SK-N-MC (cell line): ENCODE measurements at regions not wholly inside any gene's neighbourhood (a gene's known extent, or its start where the extent isn't known, plus 50 kb on each side); places are given as distances from the start of the nearest gene placed in this dataset.

Source experiments
- DNase-seq: peaks from one replicate; pipeline ENCODE4 v3.0.0-alpha.2; 2011; ENCODE audit warnings: low read depth, low spot score
- H3K27ac ChIP-seq: fragments of 200-600 bp; sonication (generic); 2 replicates; pipeline ENCODE4 v1.5.1; 2016; ENCODE audit warnings: mixed run types
- H3K36me3 ChIP-seq: fragments of 200-600 bp; sonication (generic); 2 replicates; pipeline ENCODE4 v1.6.1; 2017; ENCODE audit warnings: antibody characterized with exemption, low read length, mixed read lengths; ENCODE audit not compliant: insufficient read depth
- H3K4me3 ChIP-seq: fragments of 200-600 bp; sonication (generic); 2 replicates; pipeline ENCODE4 v1.5.1; 2016
- H3K9ac ChIP-seq: fragments of 200-600 bp; sonication (generic); 2 replicates; pipeline ENCODE4 v1.8.0; 2017; ENCODE audit warnings: mixed run types, mixed read lengths; ENCODE audit not compliant: insufficient read length
- H3K9me3 ChIP-seq: fragments of 200-600 bp; sonication (generic); 2 replicates; pipeline ENCODE4 v1.6.1; 2017; ENCODE audit warnings: low read depth, mild to moderate bottlenecking, antibody characterized with exemption, low read length, moderate library complexity, mixed read lengths
- EZH2 ChIP-seq: fragments of 200-600 bp; sonication (generic); IDR thresholded peaks from one replicate; pipeline ENCODE4 v1.6.1; 2017; ENCODE audit warnings: antibody characterized with exemption
- FOXP2 ChIP-seq: optimal IDR thresholded peaks from 2 replicates; pipeline ENCODE3; 2011; ENCODE audit warnings: mild to moderate bottlenecking, moderate library complexity; ENCODE audit not compliant: insufficient read depth; ENCODE audit errors: extremely low read length, control extremely low read depth
- POLR2AphosphoS5 ChIP-seq: IDR thresholded peaks from 2 replicates; pipeline ENCODE4 v1.6.1; 2012; ENCODE audit warnings: mild to moderate bottlenecking, low read depth, low read length, borderline replicate concordance

GRCh38 chr2:152822676-152823075 lies 104.3 kb downstream of the ARL6IP6 start:
- no peak for TF ChIP-seq POLR2AphosphoS5
- no peak for TF ChIP-seq FOXP2
- no peak for TF ChIP-seq EZH2
- H3K27ac ChIP-seq, result no peak overlapping the region
- H3K36me3 ChIP-seq, result no peaks in the 10 kb centered on the region
- no peak overlapping the region for H3K4me3 ChIP-seq
- no peak overlapping the region for H3K9ac ChIP-seq
- no peak for DNase-seq
- H3K9me3 ChIP-seq, result no peaks in the 10 kb centered on the region

- no peak for DNase-seq
- Histone ChIP-seq H3K36me3 (no peaks in the 10 kb centered on the region), H3K9me3 (no peaks in the 10 kb centered on the region), H3K9ac (no peak overlapping the region), H3K4me3 (no peak overlapping the region), H3K27ac (no peak overlapping the region)
- TF ChIP-seq FOXP2 (no peak), EZH2 (no peak), POLR2AphosphoS5 (no peak)
Measured at GRCh38 chr2:152820048-152820447, 101.6 kb downstream of the ARL6IP6 start.

GRCh38 chr2:152815634-152816257 lies 97.3 kb downstream of the ARL6IP6 start:
- Histone ChIP-seq H3K9ac (no peak overlapping the region), H3K36me3 (no peaks in the 10 kb centered on the region), H3K27ac (no peak overlapping the region), H3K4me3 (no peak overlapping the region), H3K9me3 (no peaks in the 10 kb centered on the region)
- no peak for DNase-seq
- no peak for TF ChIP-seq FOXP2

GRCh38 chr2:152814475-152815030 lies 96.1 kb downstream of the ARL6IP6 start:
- no peak overlapping the region for H3K4me3 ChIP-seq
- DNase-seq, result no peak
- no peaks in the 10 kb centered on the region for H3K36me3 ChIP-seq
- no peaks in the 10 kb centered on the region for H3K9me3 ChIP-seq
- no peak overlapping the region for H3K27ac ChIP-seq
- no peak for TF ChIP-seq FOXP2
- TF ChIP-seq EZH2, result no peak
- no peak for TF ChIP-seq POLR2AphosphoS5
- H3K9ac ChIP-seq, result no peak overlapping the region

GRCh38 chr2:152813351-152813750 lies 94.9 kb downstream of the ARL6IP6 start:
- no peaks in the 10 kb centered on the region for H3K9me3 ChIP-seq
- H3K27ac ChIP-seq, result no peak overlapping the region
- TF ChIP-seq POLR2AphosphoS5 (no peak), FOXP2 (no peak), EZH2 (no peak)
- no peak for DNase-seq
- no peak overlapping the region for H3K9ac ChIP-seq
- no peak overlapping the region for H3K4me3 ChIP-seq
- H3K36me3 ChIP-seq, result no peaks in the 10 kb centered on the region
